Breast epithelium (tissue), 4 donors: ENCODE measurements at regions not wholly inside any gene's neighbourhood (a gene's known extent, or its start where the extent isn't known, plus 50 kb on each side); places are given as distances from the start of the nearest gene placed in this dataset.

Experiments
- DNase-seq, 2 donors: peaks; one replicate each; pipeline ENCODE4 v3.0.0-alpha.2; 2019; ENCODE audit warnings: low spot score in 2 of 2
- H3K27ac ChIP-seq, 2 donors: fragments of 200-600 bp; sonication (generic) in 1 of 2; one replicate each; pipeline ENCODE4 v1.5.1; 2016 to 2019; ENCODE audit warnings: mild to moderate bottlenecking in 1 of 2
- H3K27me3 ChIP-seq, 2 donors: fragments of 200-600 bp; sonication (generic) in 1 of 2; one replicate each; pipeline versions ENCODE4 v1.5.1 to v1.6.0; 2017 to 2019; ENCODE audit warnings: control low read depth in 1 of 2, mild to moderate bottlenecking in 1 of 2
- H3K36me3 ChIP-seq: fragments of 200-600 bp; one replicate; pipeline ENCODE4 v1.5.1; 2019
- H3K4me1 ChIP-seq, 2 donors: fragments of 200-600 bp; sonication (generic); one replicate each; pipeline ENCODE4 v1.5.1; 2016 to 2019; ENCODE audit warnings: control low read depth in 1 of 2
- H3K4me3 ChIP-seq, 3 donors: fragments of 200-600 bp; sonication (generic); 1 replicate in 2 of 3; 2 replicates in 1 of 3; pipeline ENCODE4 v1.5.1; 2016 to 2019; ENCODE audit warnings: mild to moderate bottlenecking in 3 of 3, moderate library complexity in 2 of 3
- H3K9me3 ChIP-seq, 2 donors: fragments of 200-600 bp; sonication (generic) in 1 of 2; one replicate each; pipeline ENCODE4 v1.5.1; 2016 to 2019; ENCODE audit warnings: control low read depth in 1 of 2
- POLR2A ChIP-seq: fragments of 450-650 bp; IDR thresholded peaks from one replicate; pipeline ENCODE4 v1.6.1; 2016; ENCODE audit warnings: antibody characterized with exemption, mild to moderate bottlenecking, moderate library complexity
- POLR2AphosphoS5 ChIP-seq, 3 donors: sonication (generic); formaldehyde crosslinking; IDR thresholded peaks; one replicate each; pipeline ENCODE4 v1.6.1; 2017; ENCODE audit warnings: antibody characterized with exemption in 3 of 3
- intact Hi-C: fragments of 100-400 bp; cut with DNase I; formaldehyde crosslinking; loops from one replicate; pipeline ENCODE4 v1.15.1; 2023; ENCODE audit warnings: low total_unique reads
- TF ChIP-seq, protein P1 (sequence below), 3 donors: fragments of 450-650 bp; IDR thresholded peaks; one replicate each; pipeline ENCODE4 v1.5.1; 2016 to 2017; ENCODE audit warnings: antibody characterized with exemption in 3 of 3, mild to moderate bottlenecking in 3 of 3, moderate library complexity in 3 of 3

GRCh38 chr17:53570731-53571130, 252.0 kb upstream of the KIF2B start:
- DNase-seq = no peak
- H3K27ac ChIP-seq = no peak overlapping the region
- no peaks in the 10 kb centered on the region for H3K36me3 ChIP-seq
- TF ChIP-seq, protein P1, sequence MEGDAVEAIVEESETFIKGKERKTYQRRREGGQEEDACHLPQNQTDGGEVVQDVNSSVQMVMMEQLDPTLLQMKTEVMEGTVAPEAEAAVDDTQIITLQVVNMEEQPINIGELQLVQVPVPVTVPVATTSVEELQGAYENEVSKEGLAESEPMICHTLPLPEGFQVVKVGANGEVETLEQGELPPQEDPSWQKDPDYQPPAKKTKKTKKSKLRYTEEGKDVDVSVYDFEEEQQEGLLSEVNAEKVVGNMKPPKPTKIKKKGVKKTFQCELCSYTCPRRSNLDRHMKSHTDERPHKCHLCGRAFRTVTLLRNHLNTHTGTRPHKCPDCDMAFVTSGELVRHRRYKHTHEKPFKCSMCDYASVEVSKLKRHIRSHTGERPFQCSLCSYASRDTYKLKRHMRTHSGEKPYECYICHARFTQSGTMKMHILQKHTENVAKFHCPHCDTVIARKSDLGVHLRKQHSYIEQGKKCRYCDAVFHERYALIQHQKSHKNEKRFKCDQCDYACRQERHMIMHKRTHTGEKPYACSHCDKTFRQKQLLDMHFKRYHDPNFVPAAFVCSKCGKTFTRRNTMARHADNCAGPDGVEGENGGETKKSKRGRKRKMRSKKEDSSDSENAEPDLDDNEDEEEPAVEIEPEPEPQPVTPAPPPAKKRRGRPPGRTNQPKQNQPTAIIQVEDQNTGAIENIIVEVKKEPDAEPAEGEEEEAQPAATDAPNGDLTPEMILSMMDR (IDR thresholded peaks at IDR 0.05) = no peak
- intact Hi-C loops = no loop called here
- no peaks in the 10 kb centered on the region for H3K4me1 ChIP-seq
- H3K4me3 ChIP-seq = no peak overlapping the region
- H3K9me3 ChIP-seq = no peaks in the 10 kb centered on the region
- no peaks in the 10 kb centered on the region for H3K27me3 ChIP-seq

- peaks cover 0 to 6% of the 10 kb centered on the region in 2 donors for H3K9me3 ChIP-seq
- no peaks in the 10 kb centered on the region for H3K36me3 ChIP-seq
- intact Hi-C loops = no loop called here
- TF ChIP-seq POLR2AphosphoS5 (IDR thresholded peaks at IDR 0.05) (no peak), POLR2A (no peak)
- TF ChIP-seq, protein P1 (IDR thresholded peaks at IDR 0.05) = no peak
- no peak overlapping the region for H3K4me3 ChIP-seq
- H3K27ac ChIP-seq = no peak overlapping the region
- H3K4me1 ChIP-seq = no peaks in the 10 kb centered on the region
- no peak for DNase-seq
- H3K27me3 ChIP-seq = no peaks in the 10 kb centered on the region
Measured at GRCh38 chr17:53560953-53561352, 261.8 kb upstream of the KIF2B start.

DNA sequence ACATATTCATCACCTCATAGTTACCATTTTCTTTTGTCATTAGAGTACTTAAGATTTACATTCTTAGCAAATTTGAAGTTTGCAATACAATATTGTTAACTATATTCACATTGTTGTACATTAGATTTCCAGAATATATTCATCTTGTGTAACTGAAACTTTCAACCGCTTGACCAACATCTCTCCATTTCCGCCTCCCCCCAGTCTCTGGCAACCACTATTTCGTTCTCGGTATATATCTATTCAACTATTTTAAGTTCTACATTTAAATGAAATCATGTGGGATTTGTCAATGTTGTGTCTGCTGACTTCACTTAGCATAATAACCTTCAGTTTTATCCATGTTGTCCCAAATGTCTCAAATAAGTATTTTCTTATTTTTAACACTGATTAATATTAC, 274.5 kb upstream of the KIF2B start:
- intact Hi-C loops = no loop called here
- Histone ChIP-seq H3K36me3 (no peaks in the 10 kb centered on the region), H3K27ac (no peak overlapping the region), H3K9me3 (no peaks in the 10 kb centered on the region), H3K4me3 (no peak overlapping the region), H3K4me1 (no peaks in the 10 kb centered on the region), H3K27me3 (no peaks in the 10 kb centered on the region)
- DNase-seq = no peak
- TF ChIP-seq POLR2A = no peak
- TF ChIP-seq, protein P1 (IDR thresholded peaks at IDR 0.05) = no peak
- TF ChIP-seq POLR2AphosphoS5 (IDR thresholded peaks at IDR 0.05) = no peak

DNA sequence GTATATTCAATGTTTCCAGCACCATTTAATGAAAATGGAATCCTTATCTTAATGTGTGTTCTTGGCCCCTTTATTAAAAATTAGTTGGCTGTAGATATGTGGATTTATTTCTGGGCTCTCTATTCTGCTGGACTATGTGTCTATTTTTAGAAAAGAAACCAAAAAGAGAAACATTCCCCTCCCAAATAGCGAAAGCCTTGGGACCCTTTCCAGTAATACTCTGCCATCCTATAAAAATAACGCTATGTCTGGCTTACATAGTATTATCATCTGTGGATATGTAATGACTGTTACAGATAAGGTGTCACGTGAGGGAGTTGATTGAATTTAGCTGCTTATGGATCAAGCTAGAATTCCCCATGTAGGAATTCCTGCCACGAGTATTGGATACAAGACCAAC, 279.3 kb upstream of the KIF2B start:
- intact Hi-C loops = no loop called here

GRCh38 chr17:53538129-53538617, 284.6 kb upstream of the KIF2B start:
- no peaks in the 10 kb centered on the region for H3K36me3 ChIP-seq
- intact Hi-C loops = no loop called here
- TF ChIP-seq POLR2AphosphoS5 (IDR thresholded peaks at IDR 0.05) (no peak), POLR2A (no peak)
- TF ChIP-seq, protein P1 (IDR thresholded peaks at IDR 0.05) = no peak
- DNase-seq = no peak
- H3K4me1 ChIP-seq = no peaks in the 10 kb centered on the region
- no peak overlapping the region for H3K27ac ChIP-seq
- H3K9me3 ChIP-seq = no peaks in the 10 kb centered on the region
- H3K27me3 ChIP-seq = no peaks in the 10 kb centered on the region
- no peak overlapping the region for H3K4me3 ChIP-seq

More for the DNA sequence above, 279.3 kb upstream of the KIF2B start:
- Histone ChIP-seq H3K27ac (no peak overlapping the region), H3K9me3 (no peaks in the 10 kb centered on the region), H3K4me3 (no peak overlapping the region), H3K36me3 (no peaks in the 10 kb centered on the region), H3K4me1 (no peaks in the 10 kb centered on the region), H3K27me3 (no peaks in the 10 kb centered on the region)
- DNase-seq = no peak
- no peak for TF ChIP-seq POLR2AphosphoS5 (IDR thresholded peaks at IDR 0.05)

- Histone ChIP-seq H3K27ac (no peak overlapping the region), H3K36me3 (no peaks in the 10 kb centered on the region), H3K27me3 (no peaks in the 10 kb centered on the region), H3K4me1 (no peaks in the 10 kb centered on the region), H3K9me3 (no peaks in the 10 kb centered on the region), H3K4me3 (no peak overlapping the region)
- TF ChIP-seq, protein P1 (IDR thresholded peaks at IDR 0.05) = no peak
- TF ChIP-seq POLR2A (no peak), POLR2AphosphoS5 (IDR thresholded peaks at IDR 0.05) (no peak)
- intact Hi-C loops = loop anchor here (5.0 kb wide), 1 partner anchor 1060 kb away; no protein-coding TSS in a partner anchor
- DNase-seq = no peak
Measured at GRCh38 chr17:53527473-53527872, 295.3 kb upstream of the KIF2B start.
